Adrenal gland (tissue), 9 donors: ENCODE measurements at regions not wholly inside any gene's neighbourhood (a gene's known extent, or its start where the extent isn't known, plus 50 kb on each side); places are given as distances from the start of the nearest gene placed in this dataset.

Source experiments
- DNase-seq, 7 donors: peaks; one replicate each; pipeline ENCODE4 v3.0.0-alpha.2; 2019 to 2020
- H3K27ac ChIP-seq, 5 donors: fragments of 200-600 bp; sonication (generic) in 4 of 5; 1 replicate in 3 of 5; 2 replicates in 2 of 5; pipeline versions ENCODE4 v1.5.1 to v1.8.0; 2016 to 2020; ENCODE audit warnings: mild to moderate bottlenecking in 1 of 5
- H3K27me3 ChIP-seq: fragments of 200-600 bp; 2 replicates; pipeline ENCODE4 v1.8.0; 2021
- H3K36me3 ChIP-seq, 2 donors: fragments of 200-600 bp; replicated peaks in 1 of 2; 1 replicate in 1 of 2; 2 replicates in 1 of 2; pipeline versions ENCODE4 v1.5.1 to v1.8.0; 2018 to 2022
- H3K4me1 ChIP-seq, 2 donors: fragments of 200-600 bp; replicated peaks in 1 of 2; 1 replicate in 1 of 2; 2 replicates in 1 of 2; pipeline versions ENCODE4 v1.5.1 to v1.8.0; 2018 to 2021
- H3K4me3 ChIP-seq, 4 donors: fragments of 200-600 bp; sonication (generic) in 3 of 4; one replicate each; pipeline ENCODE4 v1.5.1; 2016 to 2018
- H3K9me3 ChIP-seq, 3 donors: fragments of 200-600 bp; sonication (generic) in 1 of 3; replicated peaks in 1 of 3; 1 replicate in 2 of 3; 2 replicates in 1 of 3; pipeline versions ENCODE4 v1.5.1 to v1.8.0; 2016 to 2021
- CTCF ChIP-seq, 6 experiments: fragments of 450-650 bp in 4 of 6; fragments of 200-600 bp in 2 of 6; sonication (generic) in 1 of 6; IDR thresholded peaks; 1 replicate in 5 of 6; 2 replicates in 1 of 6; pipeline versions ENCODE4 v1.5.1 to v1.8.0; 2016 to 2021; ENCODE audit warnings: antibody characterized with exemption in 6 of 6, mild to moderate bottlenecking in 2 of 6, moderate library complexity in 1 of 6
- POLR2A ChIP-seq, 2 donors: fragments of 450-650 bp; IDR thresholded peaks; one replicate each; pipeline ENCODE4 v1.6.1; 2017; ENCODE audit warnings: antibody characterized with exemption in 2 of 2, mild to moderate bottlenecking in 2 of 2, moderate library complexity in 1 of 2
- WGBS, 4 donors: extraction: QIAGEN DNeasy Blood & Tissue Kit in 2 of 4; methylation state at CpG; one replicate each; pipeline versions ENCODE4 v1.1.5 to v1.1.7; 2013 to 2017; 5-methylcytosine and 5-hydroxymethylcytosine counted together
- intact Hi-C, 2 donors: fragments of 100-400 bp; cut with DNase I; formaldehyde crosslinking; loops; one replicate each; pipeline versions ENCODE4 v1.14.1 to v1.15.0; 2022 to 2023
- donor health status: healthy with polysubstance abuse.
- donor health status: Bipolar disorder and iron deficiency.
- donor health status: DM: yes; HTN: yes; CAD: no.
- donor health status: DM: no; HTN: no; CAD: no.
- donor health status: DM: no; HTN: no; CAD: no.

DNA sequence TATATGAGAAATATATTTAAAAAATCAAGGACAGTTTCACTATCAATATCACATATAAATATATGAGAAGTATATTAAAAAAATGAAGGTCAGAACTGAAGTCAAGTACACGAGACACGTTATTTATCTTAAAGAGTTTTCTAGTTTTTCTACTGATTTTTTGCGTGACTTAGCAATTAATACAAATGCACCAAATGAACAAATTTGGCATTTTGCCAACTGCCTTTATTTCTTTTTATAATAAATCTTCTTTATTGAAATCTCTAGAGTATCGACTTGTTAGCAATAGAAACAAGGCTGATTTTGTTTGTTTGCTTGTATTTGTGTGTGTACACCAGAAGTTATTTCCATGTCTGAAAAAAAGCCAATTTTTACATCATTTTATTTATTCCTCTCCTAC lies 1684.7 kb upstream of the RAG2 start:
- TF ChIP-seq CTCF (IDR thresholded peaks at IDR 0.05), result no peak
- no peak for TF ChIP-seq POLR2A (IDR thresholded peaks at IDR 0.05)
- 68 to 75% (median 69%) methylated on average over 4 of the region's 4 CpGs for WGBS, 4 donors
- Histone ChIP-seq H3K27me3 (no peaks in the 10 kb centered on the region), H3K9me3 (no peaks in the 10 kb centered on the region), H3K4me1 (no peaks in the 10 kb centered on the region), H3K36me3 (no peaks in the 10 kb centered on the region), H3K27ac (no peak overlapping the region), H3K4me3 (no peak overlapping the region)
- intact Hi-C loops, result no loop called here
- no peak for DNase-seq

DNA sequence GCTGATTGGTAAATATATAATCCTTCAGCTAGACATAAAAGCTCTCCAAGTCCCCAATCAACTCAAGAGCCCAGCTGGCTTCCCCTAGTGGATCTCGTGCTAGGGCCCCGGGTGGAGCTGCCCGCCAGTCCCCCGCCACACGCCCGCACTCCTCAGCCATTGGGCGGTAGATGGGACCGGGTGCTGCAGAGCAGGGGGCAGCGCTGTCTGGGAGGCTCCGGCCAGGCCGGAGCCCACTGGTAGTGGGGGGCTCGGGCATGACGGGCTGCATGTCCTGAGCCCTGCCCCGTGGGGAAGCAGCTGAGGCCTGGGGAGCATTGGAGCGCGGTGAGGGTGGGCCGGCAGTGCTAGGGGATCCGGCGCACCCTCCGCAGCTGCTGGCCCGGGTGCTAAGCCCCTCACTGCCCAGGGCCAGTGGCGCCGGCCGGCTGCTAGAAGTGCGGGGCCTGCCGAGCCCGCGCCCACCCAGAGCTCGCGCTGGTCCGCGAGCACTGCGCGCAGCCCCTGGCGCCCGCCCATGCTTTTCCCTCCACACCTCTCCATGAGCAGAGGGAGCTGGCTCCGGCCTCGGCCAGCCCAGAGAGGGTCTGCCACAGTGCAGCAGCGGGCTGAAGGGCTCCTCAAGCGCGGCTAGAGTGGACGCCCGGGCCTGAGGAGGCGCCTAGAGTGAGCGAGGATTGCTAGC lies 1680.6 kb upstream of the RAG2 start:
- Histone ChIP-seq H3K27ac (no peak overlapping the region), H3K9me3 (no peaks in the 10 kb centered on the region), H3K27me3 (no peaks in the 10 kb centered on the region), H3K4me3 (no peak overlapping the region), H3K36me3 (no peaks in the 10 kb centered on the region), H3K4me1 (no peaks in the 10 kb centered on the region)
- WGBS, 4 donors, result 89 to 96% (median 94%) methylated on average over 10 to 45 of the region's 45 CpGs
- TF ChIP-seq CTCF (IDR thresholded peaks at IDR 0.05) (no peak), POLR2A (IDR thresholded peaks at IDR 0.05) (no peak)
- no peak for DNase-seq
- intact Hi-C loops, result no loop called here

GRCh38 chr11:38274031-38274430 lies 1676.0 kb upstream of the RAG2 start:
- TF ChIP-seq POLR2A (IDR thresholded peaks at IDR 0.05) (no peak), CTCF (IDR thresholded peaks at IDR 0.05) (no peak)
- intact Hi-C loops, result no loop called here
- 74 to 81% (median 77%) methylated on average over 2 of the region's 2 CpGs for WGBS, 4 donors
- no peak for DNase-seq
- Histone ChIP-seq H3K27ac (no peak overlapping the region), H3K27me3 (no peaks in the 10 kb centered on the region), H3K4me1 (no peaks in the 10 kb centered on the region), H3K4me3 (no peak overlapping the region), H3K36me3 (no peaks in the 10 kb centered on the region), H3K9me3 (no peaks in the 10 kb centered on the region)

GRCh38 chr11:38272376-38272775 lies 1674.3 kb upstream of the RAG2 start:
- DNase-seq, result no peak
- Histone ChIP-seq H3K27me3 (no peaks in the 10 kb centered on the region), H3K9me3 (no peaks in the 10 kb centered on the region), H3K4me3 (no peak overlapping the region), H3K4me1 (no peaks in the 10 kb centered on the region), H3K27ac (no peak overlapping the region), H3K36me3 (no peaks in the 10 kb centered on the region)
- intact Hi-C loops, result no loop called here
- 79 to 91% (median 86%) methylated on average over 4 of the region's 4 CpGs for WGBS, 4 donors
- TF ChIP-seq POLR2A (IDR thresholded peaks at IDR 0.05) (no peak), CTCF (IDR thresholded peaks at IDR 0.05) (no peak)
